H1 (cell line): ENCODE measurements at regions not wholly inside any gene's neighbourhood (a gene's known extent, or its start where the extent isn't known, plus 50 kb on each side); places are given as distances from the start of the nearest gene placed in this dataset.

ENCODE experiments used
- CTCF ChIA-PET: fragments of 300-600 bp; sonication (Branson Sonifier 250); formaldehyde crosslinking; loops from one replicate; lab custom pipeline; 2021; ENCODE audit not compliant: partially characterized antibody; lab: Charles Lee
- POLR2A ChIA-PET: fragments of 300-600 bp; sonication (Branson Sonifier 250); formaldehyde crosslinking; loops from one replicate; lab custom pipeline; 2021; ENCODE audit warnings: inconsistent platforms; ENCODE audit not compliant: partially characterized antibody; lab: Charles Lee
- DNase-seq, 2 experiments: peaks; one replicate each; pipeline versions ENCODE4 v3.0.0 to v3.0.0-alpha.2; 2010 to 2022; ENCODE audit warnings: low spot score in 2 of 2, low read depth in 1 of 2, mixed read lengths in 1 of 2
- FAIRE-seq: peaks from 2 replicates; lab custom pipeline; 2011; peaks lifted over from hg19 to GRCh38; lab: Jason Lieb, UNC
- H2AFZ ChIP-seq: 2 replicates; pipeline ENCODE4 v1.8.1; 2012; ENCODE audit warnings: low read length, inconsistent platforms
- H2AK5ac ChIP-seq: 2 replicates; pipeline ENCODE4 v1.6.1; 2013; ENCODE audit warnings: low read depth, low read length
- H2BK120ac ChIP-seq: replicated peaks from 2 replicates; pipeline ENCODE3; 2013; ENCODE audit warnings: low read depth, low read length, inconsistent platforms
- H2BK12ac ChIP-seq: 2 replicates; pipeline ENCODE4 v1.6.1; 2013; ENCODE audit warnings: low read depth, low read length
- H2BK15ac ChIP-seq: 2 replicates; pipeline ENCODE4 v1.6.1; 2013; ENCODE audit warnings: low read length
- H2BK20ac ChIP-seq: 2 replicates; pipeline ENCODE4 v1.6.1; 2013; ENCODE audit warnings: low read length
- H2BK5ac ChIP-seq: 2 replicates; pipeline ENCODE4 v1.6.1; 2013; ENCODE audit warnings: low read depth, low read length
- H3K14ac ChIP-seq: 2 replicates; pipeline ENCODE4 v1.6.1; 2013; ENCODE audit warnings: inconsistent platforms; ENCODE audit not compliant: insufficient read length
- H3K18ac ChIP-seq: 2 replicates; pipeline ENCODE4 v1.6.1; 2013; ENCODE audit warnings: low read length; ENCODE audit errors: extremely low read depth
- H3K23ac ChIP-seq: 2 replicates; pipeline ENCODE4 v1.6.1; 2013; ENCODE audit warnings: inconsistent platforms; ENCODE audit not compliant: insufficient read length
- H3K23me2 ChIP-seq: 2 replicates; pipeline ENCODE4 v1.6.1; 2013; ENCODE audit warnings: low read depth, low read length
- H3K27ac ChIP-seq: 2 replicates; pipeline ENCODE4 v1.6.1; 2011; ENCODE audit warnings: low read depth, low read length, inconsistent platforms
- H3K27me3 ChIP-seq, 4 experiments: replicated peaks in 1 of 4; 1 replicate in 1 of 4; 2 replicates in 3 of 4; pipeline versions ENCODE4 v1.6.1 to v1.8.1; 2011 to 2013; ENCODE audit warnings: low read length in 3 of 4, mild to moderate bottlenecking in 3 of 4, inconsistent platforms in 2 of 4, mixed read lengths in 2 of 4, moderate library complexity in 1 of 4; ENCODE audit not compliant: control insufficient read depth in 3 of 4, insufficient read depth in 3 of 4; ENCODE audit errors: extremely low read depth in 1 of 4
- H3K36me3 ChIP-seq, 4 experiments: 2 replicates each; pipeline versions ENCODE4 v1.6.1 to v1.8.1; 2011 to 2013; ENCODE audit warnings: mild to moderate bottlenecking in 4 of 4, low read length in 3 of 4, moderate library complexity in 2 of 4, control low read depth in 1 of 4, inconsistent platforms in 1 of 4; ENCODE audit not compliant: insufficient read depth in 4 of 4, control insufficient read depth in 2 of 4
- H3K4ac ChIP-seq: replicated peaks from 2 replicates; pipeline ENCODE3; 2013; ENCODE audit warnings: low read length, low read depth, mixed read lengths, inconsistent platforms; ENCODE audit not compliant: insufficient read length
- H3K4me1 ChIP-seq, 4 experiments: replicated peaks in 1 of 4; 1 replicate in 1 of 4; 2 replicates in 3 of 4; pipeline versions ENCODE4 v1.6.1 to v1.8.1; 2011 to 2013; ENCODE audit warnings: low read length in 3 of 4, inconsistent platforms in 2 of 4, mixed read lengths in 1 of 4; ENCODE audit not compliant: insufficient read depth in 4 of 4, control insufficient read depth in 3 of 4
- H3K4me2 ChIP-seq, 2 experiments: 2 replicates each; pipeline versions ENCODE4 v1.6.1 to v1.8.1; 2011 to 2013; ENCODE audit warnings: low read depth in 2 of 2, low read length in 2 of 2, control low read depth in 1 of 2, inconsistent platforms in 1 of 2, mild to moderate bottlenecking in 1 of 2; ENCODE audit not compliant: insufficient read depth in 1 of 2
- H3K4me3 ChIP-seq, 4 experiments: fragments of 200-600, 300-600 bp in 1 of 4; sonication (generic), shearing (Covaris generic), sonication (Bioruptor Twin) in 1 of 4; 2 replicates each; pipeline versions ENCODE4 v1.5.1 to v1.8.1; 2011 to 2016; ENCODE audit warnings: low read length in 4 of 4, low read depth in 3 of 4, control low read depth in 2 of 4, inconsistent platforms in 2 of 4, mild to moderate bottlenecking in 2 of 4, mixed read lengths in 1 of 4, moderate library complexity in 1 of 4; ENCODE audit not compliant: insufficient read depth in 2 of 4; ENCODE audit errors: extremely low read depth in 1 of 4
- H3K56ac ChIP-seq: replicated peaks from 2 replicates; pipeline ENCODE3; 2013; ENCODE audit warnings: low read depth, mild to moderate bottlenecking, mixed read lengths, low read length, inconsistent platforms; ENCODE audit not compliant: insufficient read length
- H3K79me1 ChIP-seq: 2 replicates; pipeline ENCODE4 v1.6.1; 2013; ENCODE audit warnings: low read depth, low read length, control low read depth
- H3K79me2 ChIP-seq, 2 experiments: 2 replicates each; pipeline versions ENCODE4 v1.6.1 to v1.8.1; 2012 to 2013; ENCODE audit warnings: low read length in 2 of 2, mild to moderate bottlenecking in 2 of 2, inconsistent platforms in 1 of 2; ENCODE audit not compliant: insufficient read depth in 2 of 2, control insufficient read depth in 1 of 2
- H3K9ac ChIP-seq, 4 experiments: replicated peaks in 1 of 4; 1 replicate in 1 of 4; 2 replicates in 3 of 4; pipeline versions ENCODE4 v1.6.1 to v1.8.1; 2011 to 2013; ENCODE audit warnings: low read depth in 3 of 4, low read length in 3 of 4, control low read depth in 2 of 4, mild to moderate bottlenecking in 2 of 4, moderate library complexity in 2 of 4, inconsistent platforms in 1 of 4; ENCODE audit errors: extremely low read depth in 1 of 4
- H3K9me3 ChIP-seq, 2 experiments: 2 replicates each; pipeline versions ENCODE4 v1.6.1 to v1.8.1; 2012 to 2013; ENCODE audit warnings: mild to moderate bottlenecking in 2 of 2, moderate library complexity in 2 of 2, control low read depth in 1 of 2, inconsistent platforms in 1 of 2, low read depth in 1 of 2, low read length in 1 of 2, mixed read lengths in 1 of 2; ENCODE audit not compliant: insufficient read depth in 2 of 2
- H4K20me1 ChIP-seq, 2 experiments: replicated peaks in 1 of 2; 2 replicates each; pipeline versions ENCODE3 to v1.8.1; 2011 to 2013; ENCODE audit warnings: inconsistent platforms in 2 of 2, low read length in 2 of 2, mild to moderate bottlenecking in 1 of 2; ENCODE audit not compliant: insufficient read depth in 2 of 2, control insufficient read depth in 1 of 2
- H4K5ac ChIP-seq: 2 replicates; pipeline ENCODE4 v1.6.1; 2013; ENCODE audit warnings: low read length, low read depth, mixed read lengths, inconsistent platforms; ENCODE audit not compliant: insufficient read length
- H4K8ac ChIP-seq: 2 replicates; pipeline ENCODE4 v1.8.0; 2013; ENCODE audit warnings: mild to moderate bottlenecking, moderate library complexity, low read length, inconsistent platforms; ENCODE audit not compliant: insufficient read depth; ENCODE audit errors: extremely low read depth
- H4K91ac ChIP-seq: replicated peaks from 2 replicates; pipeline ENCODE3; 2013; ENCODE audit warnings: low read length, mixed read lengths, inconsistent platforms; ENCODE audit not compliant: insufficient read length
- ATF2 ChIP-seq: IDR thresholded peaks from 2 replicates; pipeline ENCODE4 v1.6.1; 2012; ENCODE audit warnings: low read length, inconsistent platforms
- E2F6 ChIP-seq: IDR thresholded peaks from 2 replicates; pipeline ENCODE4 v1.6.1; 2012; ENCODE audit warnings: inconsistent platforms
- EGR1 ChIP-seq: IDR thresholded peaks from 2 replicates; pipeline ENCODE4 v1.6.1; 2011; ENCODE audit warnings: low read depth, low read length, borderline replicate concordance
- JUND ChIP-seq: IDR thresholded peaks from 2 replicates; pipeline ENCODE4 v1.6.1; 2011; ENCODE audit warnings: mild to moderate bottlenecking, improper control_type of control experiment, low read length
- KDM4A ChIP-seq: IDR thresholded peaks from one replicate; pipeline ENCODE4 v1.7.1; 2012; ENCODE audit warnings: low read depth, mild to moderate bottlenecking, moderate library complexity, low read length, inconsistent platforms; ENCODE audit not compliant: severe bottlenecking
- NANOG ChIP-seq: IDR thresholded peaks from 2 replicates; pipeline ENCODE4 v1.6.1; 2011; ENCODE audit warnings: low read length, low read depth, mild to moderate bottlenecking, inconsistent platforms; ENCODE audit not compliant: insufficient read depth, poor library complexity, severe bottlenecking
- RNF2 ChIP-seq: fragments of 200-900, 300-1000 bp; sonication (generic); IDR thresholded peaks from 2 replicates; pipeline ENCODE4 v1.7.1; 2016; ENCODE audit warnings: borderline replicate concordance, low read depth, mild to moderate bottlenecking, antibody characterized with exemption, low read length; ENCODE audit not compliant: poor library complexity, severe bottlenecking; ENCODE audit errors: missing control alignments
- TEAD4 ChIP-seq: IDR thresholded peaks from 2 replicates; pipeline ENCODE4 v1.6.1; 2012; ENCODE audit warnings: low read depth, low read length, inconsistent platforms, mixed read lengths
- USF2 ChIP-seq: IDR thresholded peaks from 2 replicates; pipeline ENCODE4 v1.6.1; 2011; ENCODE audit warnings: low read length, improper control_type of control experiment
- WGBS, 2 experiments: shearing (Covaris generic) in 1 of 2; methylation state at CpG; one replicate each; pipeline versions ENCODE4 v1.1.6 to v1.1.7; 2013 to 2015; ENCODE audit warnings: low lambda C conversion rate in 2 of 2, mixed read lengths in 2 of 2, inconsistent platforms in 1 of 2, low coverage in 1 of 2, missing lambda C conversion rate in 1 of 2; ENCODE audit not compliant: insufficient replicate concordance in 2 of 2, insufficient coverage in 1 of 2, insufficient read length in 1 of 2; ENCODE audit errors: extremely low coverage in 1 of 2, missing lambda C conversion rate in 1 of 2; 5-methylcytosine and 5-hydroxymethylcytosine counted together

DNA sequence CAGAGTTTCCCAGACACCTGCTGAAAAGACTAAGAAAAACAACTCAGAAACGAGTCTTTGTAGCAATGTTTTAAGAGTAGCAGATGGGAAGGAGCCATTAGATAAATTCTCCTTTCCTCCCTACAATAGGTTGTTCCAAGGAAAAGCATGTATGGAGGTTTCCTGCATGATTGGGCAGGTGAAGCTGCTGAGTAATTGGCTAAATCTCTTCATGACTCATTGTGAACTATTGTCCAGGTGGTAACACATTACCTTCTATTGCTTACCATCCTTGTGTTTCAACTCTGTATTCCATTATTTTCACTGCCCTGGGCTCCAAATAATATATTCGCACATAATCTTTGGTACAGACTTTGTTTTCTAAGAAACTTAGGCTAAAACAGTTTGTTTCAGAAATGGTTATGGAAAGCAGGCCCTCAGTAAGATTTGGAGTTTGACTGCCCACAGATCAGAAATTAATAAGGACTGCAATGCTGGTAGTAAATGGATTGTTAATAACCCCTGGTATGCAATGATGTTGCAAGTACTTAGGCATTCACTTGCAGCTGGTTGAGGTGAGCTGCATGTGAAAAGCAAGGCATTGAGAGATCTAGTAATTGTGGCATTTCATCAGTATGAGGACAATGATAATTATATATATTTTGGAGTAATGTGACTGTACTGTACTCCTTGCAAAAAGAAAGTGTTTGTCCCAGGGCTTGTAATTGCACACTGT, 281.4 kb upstream of the VLDLR start:
- no peak overlapping the region for H3K27ac ChIP-seq
- DNase-seq = no peak
- CTCF ChIA-PET = no interaction called here
- no peak overlapping the region for H2BK12ac ChIP-seq
- no peak overlapping the region for H3K4me2 ChIP-seq
- H3K79me1 ChIP-seq = no peaks in the 10 kb centered on the region
- H4K91ac ChIP-seq = no peak overlapping the region
- H2AK5ac ChIP-seq = no peak overlapping the region
- no peak overlapping the region for H4K5ac ChIP-seq
- no peak for FAIRE-seq
- no peaks in the 10 kb centered on the region; a peak in 1 of 4 replicates for H3K79me2 ChIP-seq
- H4K8ac ChIP-seq = no peak overlapping the region
- no peak overlapping the region for H2BK120ac ChIP-seq
- no peaks in the 10 kb centered on the region for H3K4me1 ChIP-seq
- H3K18ac ChIP-seq = no peak overlapping the region
- no peak overlapping the region for H2BK15ac ChIP-seq
- H2BK20ac ChIP-seq = no peak overlapping the region
- H3K9me3 ChIP-seq = no peaks in the 10 kb centered on the region; a peak in 1 of 4 replicates
- H3K14ac ChIP-seq = no peak overlapping the region
- no peak overlapping the region for H3K4ac ChIP-seq
- H3K9ac ChIP-seq = no peak overlapping the region
- H3K23me2 ChIP-seq = no peaks in the 10 kb centered on the region
- H3K56ac ChIP-seq = no peak overlapping the region
- POLR2A ChIA-PET = no interaction called here
- H2AFZ ChIP-seq = no peak overlapping the region
- 94% methylated on average over 2 of the region's 2 CpGs; no CpG with 5 or more reads in 1 of the 2 experiments for WGBS, 2 experiments
- peaks cover 0 to 2% (median 0%) of the 10 kb centered on the region in 4 experiments; a peak in 1 of 8 replicates for H3K36me3 ChIP-seq
- H2BK5ac ChIP-seq = no peak overlapping the region
- no peaks in the 10 kb centered on the region for H4K20me1 ChIP-seq
- no peak overlapping the region for H3K4me3 ChIP-seq
- no peaks in the 10 kb centered on the region for H3K27me3 ChIP-seq
- H3K23ac ChIP-seq = no peak overlapping the region
- TF ChIP-seq TEAD4 = no peak
- no peak for TF ChIP-seq E2F6
- TF ChIP-seq NANOG = no peak
- TF ChIP-seq ATF2 = no peak
- TF ChIP-seq RNF2 = no peak
- no peak for TF ChIP-seq JUND
- no peak for TF ChIP-seq USF2
- TF ChIP-seq KDM4A = no peak
- no peak for TF ChIP-seq EGR1
